GM18526 (cell line): ENCODE measurements at regions not wholly inside any gene's neighbourhood (a gene's known extent, or its start where the extent isn't known, plus 50 kb on each side); places are given as distances from the start of the nearest gene placed in this dataset.

Experiments
- POLR2A ChIP-seq: IDR thresholded peaks from 3 replicates; pipeline ENCODE4 v1.6.1; 2011; ENCODE audit not compliant: insufficient read length; ENCODE audit errors: extremely low read depth

DNA sequence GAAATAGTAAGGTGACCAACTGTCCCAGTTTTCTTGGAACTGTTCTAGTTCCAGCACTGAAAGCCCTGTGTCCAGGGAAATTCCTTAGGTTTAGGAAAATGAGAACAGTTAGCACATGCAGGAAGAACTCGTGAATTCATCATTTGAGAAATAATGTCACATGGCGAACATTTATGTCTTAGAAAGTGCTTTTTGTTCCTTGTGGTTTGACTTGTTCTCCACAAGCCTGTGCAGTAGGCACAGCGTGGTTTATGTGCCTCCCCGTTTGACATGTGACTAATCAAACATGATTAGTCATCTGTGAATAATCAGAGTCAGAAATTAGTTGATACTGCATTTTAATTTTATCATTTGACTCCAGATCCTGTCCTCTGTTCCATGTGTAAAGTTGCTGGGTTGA is 556.0 kb upstream of the CPEB2 start:
- no peak for TF ChIP-seq POLR2A

DNA sequence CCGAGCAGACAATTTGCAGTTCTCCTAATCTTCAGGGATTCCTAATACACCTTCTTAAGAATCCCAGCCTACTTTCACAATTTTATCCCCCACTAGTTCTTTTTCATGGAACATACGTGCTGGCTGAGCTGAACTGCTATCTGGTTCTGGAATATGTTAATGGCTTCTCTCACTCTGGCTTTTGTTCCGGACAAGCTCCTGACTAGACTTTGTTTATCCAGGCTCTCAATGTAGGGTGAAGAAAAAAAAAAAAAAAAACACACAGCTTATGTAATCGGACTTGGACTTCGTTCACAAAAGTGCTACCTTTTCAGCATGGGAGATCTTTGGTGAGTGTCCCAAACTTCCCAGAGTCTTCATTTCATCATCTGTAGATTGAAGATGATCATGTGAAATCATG is 555.4 kb upstream of the CPEB2 start:
- TF ChIP-seq POLR2A: no peak

- TF ChIP-seq POLR2A: no peak
These were observed 553.0 kb upstream of the CPEB2 start for GRCh38 chr4:14449308-14449707.

- TF ChIP-seq POLR2A: no peak
These were observed 550.3 kb upstream of the CPEB2 start for GRCh38 chr4:14452001-14452400.

DNA sequence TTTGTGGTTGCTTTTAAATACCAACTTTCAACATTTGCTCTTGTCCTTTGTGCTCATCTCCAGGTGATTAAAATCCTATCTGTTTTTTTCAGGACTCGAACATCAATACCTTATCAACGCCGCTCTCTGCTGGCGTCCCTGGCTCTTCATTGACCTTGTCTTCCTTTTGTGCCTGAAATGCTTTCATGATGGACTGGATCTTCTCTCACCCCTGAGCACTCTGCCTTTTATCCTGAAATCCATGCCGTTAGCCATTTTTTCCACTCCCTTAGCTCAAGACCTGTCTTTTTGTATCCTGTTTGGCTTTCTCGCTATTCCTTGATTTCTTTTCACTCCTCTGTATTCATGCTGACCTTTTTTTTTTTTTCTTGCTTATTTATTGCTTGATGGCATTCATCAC is 549.5 kb upstream of the CPEB2 start:
- TF ChIP-seq POLR2A: no peak

DNA sequence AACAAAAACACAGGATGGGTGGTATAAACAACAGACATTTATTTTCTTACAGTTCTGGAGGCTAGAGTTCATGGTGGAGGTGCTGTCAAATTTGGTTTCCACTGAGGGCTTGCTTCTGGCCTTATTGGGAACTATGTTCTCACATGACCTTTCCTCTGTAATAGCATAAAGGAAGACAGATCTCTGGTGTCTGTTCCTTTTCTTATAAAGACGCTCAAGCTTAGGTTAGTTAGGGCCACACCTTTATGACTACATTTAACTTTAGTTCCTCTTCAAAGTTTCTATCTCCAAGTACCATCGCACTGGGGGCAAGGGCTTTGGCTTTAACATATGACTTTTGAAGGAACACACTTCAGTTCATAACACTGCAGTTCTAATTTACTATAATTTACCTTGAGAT is 543.8 kb upstream of the CPEB2 start:
- TF ChIP-seq POLR2A: no peak

DNA sequence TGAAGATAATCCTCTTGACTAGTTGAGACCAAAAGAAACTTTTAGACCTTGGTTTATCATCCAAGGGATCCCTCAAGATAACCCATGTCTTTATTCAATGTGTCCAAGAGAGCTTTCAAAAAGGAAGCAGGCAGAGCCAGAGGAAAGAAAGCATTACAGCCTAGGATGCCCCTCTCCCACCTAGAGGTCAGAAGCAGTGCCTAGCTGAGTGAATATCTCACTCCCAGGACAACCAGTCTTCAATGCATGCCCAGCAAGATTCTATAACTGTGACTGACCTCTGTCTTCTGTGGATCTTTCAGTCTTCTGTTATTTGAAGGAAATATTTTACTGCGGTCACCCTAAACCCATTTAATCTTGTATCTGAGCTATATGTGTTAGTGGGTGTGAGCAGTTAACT is 537.2 kb upstream of the CPEB2 start:
- no peak for TF ChIP-seq POLR2A

DNA sequence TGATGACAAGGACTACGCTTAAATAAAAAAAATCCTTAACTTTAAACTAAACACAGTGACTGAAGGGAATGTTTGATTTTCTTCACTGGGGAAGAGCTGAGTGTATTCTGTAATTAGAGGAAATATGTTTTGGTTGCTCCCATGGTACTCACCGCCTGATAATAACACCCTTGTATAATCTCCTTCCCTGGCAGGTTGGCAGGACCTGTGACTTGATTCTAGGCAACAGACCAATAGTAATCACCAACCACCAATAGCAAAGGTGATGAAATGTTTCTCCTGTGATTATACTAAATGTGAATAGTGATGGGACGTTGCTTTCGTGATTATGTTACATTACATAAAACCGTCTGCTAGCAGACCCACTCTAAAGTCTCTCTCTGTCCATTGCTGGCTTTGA is 536.8 kb upstream of the CPEB2 start:
- TF ChIP-seq POLR2A: no peak

DNA sequence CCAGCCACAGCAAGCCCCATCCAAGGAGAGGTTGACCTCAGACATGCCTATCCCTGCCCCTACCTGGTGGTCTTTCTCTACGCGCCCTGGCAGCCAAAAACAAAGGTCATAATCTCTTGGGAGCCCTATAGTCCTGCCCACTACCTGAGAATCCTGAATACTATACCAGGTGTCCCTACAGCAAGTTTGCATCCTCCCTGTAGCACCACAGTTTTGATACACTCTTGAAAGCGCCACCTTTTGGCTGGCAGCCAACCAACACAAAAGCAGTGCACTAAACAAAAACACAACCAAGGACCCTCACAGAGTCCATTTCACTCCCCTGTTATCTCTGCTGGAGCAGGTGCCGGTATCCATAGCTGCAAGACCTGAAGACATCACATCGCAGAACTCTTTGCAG is 523.8 kb upstream of the CPEB2 start:
- no peak for TF ChIP-seq POLR2A

GRCh38 chr4:14496408-14496807 is 505.9 kb upstream of the CPEB2 start:
- no peak for TF ChIP-seq POLR2A

- no peak for TF ChIP-seq POLR2A
These were observed 505.3 kb upstream of the CPEB2 start for GRCh38 chr4:14496969-14497368.

GRCh38 chr4:14504162-14504561 is 498.1 kb upstream of the CPEB2 start:
- TF ChIP-seq POLR2A: no peak

- no peak for TF ChIP-seq POLR2A
These were observed 488.8 kb upstream of the CPEB2 start for GRCh38 chr4:14513471-14513870.

DNA sequence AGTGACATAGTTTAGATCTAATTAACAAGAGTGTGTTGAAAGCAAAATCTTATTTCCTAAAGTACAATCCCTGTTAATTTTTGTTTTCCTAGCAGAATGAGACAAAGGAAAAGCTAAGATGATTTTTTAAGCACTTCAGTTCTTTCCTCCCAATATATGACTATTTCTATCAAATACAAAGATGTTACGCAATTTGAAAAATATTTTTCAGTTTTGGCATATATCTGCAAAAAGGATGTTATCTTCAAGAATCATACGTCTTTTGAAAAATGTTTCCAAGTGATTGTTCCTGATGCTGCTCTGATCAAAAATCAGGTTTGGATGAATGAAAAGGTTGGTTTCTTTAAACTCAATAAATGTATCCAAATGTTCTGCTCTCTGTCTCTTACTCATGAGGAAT is 486.7 kb upstream of the CPEB2 start:
- no peak for TF ChIP-seq POLR2A

DNA sequence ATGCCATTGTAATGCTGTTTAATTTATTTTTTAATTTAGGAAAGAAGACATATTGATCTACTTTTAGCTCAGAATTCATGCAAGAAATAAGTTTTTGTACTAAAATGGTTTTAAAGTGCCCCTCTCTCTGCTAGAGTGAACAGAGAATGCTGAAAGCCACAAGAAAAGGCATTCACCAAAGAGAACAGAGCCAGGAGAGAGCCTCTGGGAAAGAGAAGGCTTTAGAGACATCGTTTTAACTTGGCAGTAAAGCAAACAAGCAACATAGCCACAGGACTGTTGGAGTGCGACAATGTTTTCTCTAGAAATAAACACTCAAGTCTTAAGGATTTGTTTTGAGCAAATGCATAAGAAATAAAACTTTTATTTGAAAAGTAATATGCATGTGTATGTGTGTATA is 484.1 kb upstream of the CPEB2 start:
- no peak for TF ChIP-seq POLR2A

GRCh38 chr4:14520171-14520570 is 482.1 kb upstream of the CPEB2 start:
- no peak for TF ChIP-seq POLR2A

DNA sequence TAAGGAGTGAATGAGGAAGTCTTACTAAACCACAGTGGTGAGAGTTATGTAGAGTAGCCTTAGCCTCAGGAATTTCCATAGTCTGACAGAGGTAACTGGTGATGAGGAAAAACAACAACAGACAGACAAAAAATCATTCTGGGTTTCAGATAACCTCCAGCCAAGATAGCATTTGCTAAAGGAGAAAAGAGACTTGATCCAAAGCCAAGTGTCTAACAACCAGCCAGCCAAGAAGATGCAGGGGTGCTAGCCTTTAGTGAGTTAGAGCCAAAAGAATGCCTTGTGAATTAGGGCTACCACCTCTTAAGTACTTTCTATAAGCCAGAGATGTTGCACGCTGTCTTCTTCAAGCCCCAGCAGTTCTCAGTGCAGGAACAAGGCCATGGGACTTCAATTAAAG is 478.0 kb upstream of the CPEB2 start:
- TF ChIP-seq POLR2A: no peak

DNA sequence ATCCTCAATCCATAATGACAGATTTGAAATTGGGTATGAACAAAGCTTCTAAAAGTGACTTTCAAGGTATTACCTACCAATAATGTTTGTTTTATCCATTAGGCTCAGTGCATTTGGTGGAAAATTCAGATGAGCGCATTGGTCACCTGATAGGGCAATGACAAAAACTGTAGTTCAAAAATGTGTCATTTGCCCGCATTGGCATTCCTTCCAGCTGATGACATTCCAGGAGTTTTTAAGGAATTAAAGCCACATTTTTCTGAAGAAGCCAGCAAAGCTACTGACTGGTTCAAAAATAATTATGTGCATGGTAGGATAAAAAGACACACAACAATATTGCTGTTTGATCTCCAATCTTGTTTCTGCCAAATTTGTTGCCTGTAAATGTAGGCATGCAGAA is 473.4 kb upstream of the CPEB2 start:
- TF ChIP-seq POLR2A: no peak
